ENCODE measurements at regions not wholly inside any gene's neighbourhood (a gene's known extent, or its start where the extent isn't known, plus 50 kb on each side); places are given as distances from the start of the nearest gene placed in this dataset.
"Not testable (repeated sequence)": the region's sequence is repeated elsewhere in the genome, so short reads cannot be mapped to it uniquely, and the experiment has no call there.

DNA sequence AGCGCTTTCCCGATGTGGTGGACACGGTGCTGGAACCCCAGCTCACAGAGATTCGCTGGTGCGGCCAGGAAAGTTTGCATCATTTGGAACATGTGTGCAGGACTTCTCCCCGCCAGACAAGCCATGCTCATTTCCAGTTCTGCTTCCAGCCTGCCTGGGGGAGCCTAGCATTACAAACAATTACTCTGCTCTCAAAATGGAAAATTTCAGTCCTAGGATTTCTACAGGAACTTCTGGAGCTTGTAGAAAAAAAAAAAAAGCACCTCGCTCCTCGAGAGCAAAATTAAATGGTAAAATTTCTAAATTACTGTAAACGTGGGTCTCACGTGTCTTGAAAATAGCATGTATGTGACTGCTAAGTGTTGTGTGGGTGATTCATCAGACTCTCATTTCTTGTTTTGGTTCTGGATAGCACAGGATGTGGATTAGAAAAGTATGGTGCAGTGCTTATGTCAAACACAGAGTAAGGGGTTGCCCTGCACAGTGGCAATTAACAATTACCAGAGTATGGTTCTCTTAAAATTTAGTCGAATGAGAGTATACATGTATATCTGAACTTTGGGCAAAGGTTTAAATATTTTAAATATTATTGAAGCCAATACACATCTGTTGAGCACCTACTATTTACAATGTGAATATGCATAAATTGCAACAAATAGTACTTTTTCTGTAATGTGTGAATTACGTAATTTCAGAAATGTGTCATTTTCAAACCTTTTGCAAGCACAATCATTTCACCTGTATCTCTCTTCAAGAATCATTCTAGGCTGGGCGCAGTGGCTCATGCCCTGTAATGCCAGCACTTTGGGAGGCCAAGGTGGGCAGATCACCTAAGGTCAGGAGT, 61.8 kb upstream of the PTGFRN start:
- no peak for DNase-seq
- no peak overlapping the region for H3K4me3 ChIP-seq (ENCODE audit: insufficient read depth, low read depth, low read length, poor library complexity, severe bottlenecking)
- no peaks in the 10 kb centered on the region for H3K9me3 ChIP-seq (ENCODE audit: control insufficient read depth, low read length)
- no peaks in the 10 kb centered on the region for H3K4me1 ChIP-seq (ENCODE audit: control insufficient read depth, insufficient read depth, low read length, poor library complexity, severe bottlenecking)
- no peaks in the 10 kb centered on the region for H3K27me3 ChIP-seq (replicated peaks; ENCODE audit: control insufficient read depth, insufficient read depth, low read length, poor library complexity, severe bottlenecking)
- H3K27ac ChIP-seq (ENCODE audit: insufficient read depth, low read length, poor library complexity, severe bottlenecking) = no peak overlapping the region
- no peaks in the 10 kb centered on the region for H3K36me3 ChIP-seq (ENCODE audit: control insufficient read depth, insufficient read depth, low read length)

DNA sequence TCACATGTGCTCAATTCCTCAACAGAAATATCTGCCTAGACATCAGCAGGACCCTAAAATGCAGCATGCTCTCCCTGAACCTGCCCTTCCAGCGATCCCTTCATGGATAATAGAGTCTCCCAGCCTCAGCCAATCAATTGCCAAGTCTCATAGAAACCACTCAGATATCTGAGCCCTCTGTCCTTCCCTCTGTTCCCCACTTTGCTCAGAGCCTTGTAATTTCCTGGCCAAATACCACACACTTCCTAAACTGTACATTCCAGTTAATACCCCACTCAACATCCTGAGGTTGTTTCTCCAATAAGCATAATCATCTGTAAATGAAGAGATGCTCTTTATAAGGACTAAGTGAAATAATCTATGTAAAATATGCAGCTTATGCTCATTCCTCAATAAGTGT, 59.3 kb upstream of the PTGFRN start:
- Histone ChIP-seq H3K27me3 (replicated peaks; ENCODE audit: control insufficient read depth, insufficient read depth, low read length, poor library complexity, severe bottlenecking) (no peaks in the 10 kb centered on the region), H3K4me1 (ENCODE audit: control insufficient read depth, insufficient read depth, low read length, poor library complexity, severe bottlenecking) (no peaks in the 10 kb centered on the region), H3K4me3 (ENCODE audit: insufficient read depth, low read depth, low read length, poor library complexity, severe bottlenecking) (no peak overlapping the region), H3K9me3 (ENCODE audit: control insufficient read depth, low read length) (no peaks in the 10 kb centered on the region), H3K36me3 (ENCODE audit: control insufficient read depth, insufficient read depth, low read length) (no peaks in the 10 kb centered on the region), H3K27ac (ENCODE audit: insufficient read depth, low read length, poor library complexity, severe bottlenecking) (no peak overlapping the region)
- DNase-seq = no peak

DNA sequence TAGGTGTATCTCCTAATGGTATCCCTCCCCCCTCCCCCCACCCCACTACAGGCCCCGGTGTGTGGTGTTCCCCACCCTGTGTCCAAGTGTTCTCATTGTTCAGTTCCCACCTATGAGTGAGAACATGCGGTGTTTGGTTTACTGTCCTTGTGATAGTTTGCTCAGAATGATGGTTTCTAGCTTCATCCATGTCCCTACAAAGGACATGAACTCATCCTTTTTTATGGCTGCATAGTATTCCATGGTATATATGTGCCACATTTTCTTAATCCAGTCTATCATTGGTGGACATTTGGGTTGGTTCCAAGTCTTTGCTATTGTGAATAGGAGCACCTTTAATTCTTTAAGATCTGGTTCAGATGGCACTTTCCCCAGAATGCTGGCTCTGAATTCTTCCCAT, 58.5 kb upstream of the PTGFRN start:
- not testable (repeated sequence) for H3K27me3 ChIP-seq (replicated peaks; ENCODE audit: control insufficient read depth, insufficient read depth, low read length, poor library complexity, severe bottlenecking); H3K4me1 ChIP-seq (ENCODE audit: control insufficient read depth, insufficient read depth, low read length, poor library complexity, severe bottlenecking); H3K9me3 ChIP-seq (ENCODE audit: control insufficient read depth, low read length); DNase-seq; H3K4me3 ChIP-seq (ENCODE audit: insufficient read depth, low read depth, low read length, poor library complexity, severe bottlenecking); H3K36me3 ChIP-seq (ENCODE audit: control insufficient read depth, insufficient read depth, low read length); H3K27ac ChIP-seq (ENCODE audit: insufficient read depth, low read length, poor library complexity, severe bottlenecking)

DNA sequence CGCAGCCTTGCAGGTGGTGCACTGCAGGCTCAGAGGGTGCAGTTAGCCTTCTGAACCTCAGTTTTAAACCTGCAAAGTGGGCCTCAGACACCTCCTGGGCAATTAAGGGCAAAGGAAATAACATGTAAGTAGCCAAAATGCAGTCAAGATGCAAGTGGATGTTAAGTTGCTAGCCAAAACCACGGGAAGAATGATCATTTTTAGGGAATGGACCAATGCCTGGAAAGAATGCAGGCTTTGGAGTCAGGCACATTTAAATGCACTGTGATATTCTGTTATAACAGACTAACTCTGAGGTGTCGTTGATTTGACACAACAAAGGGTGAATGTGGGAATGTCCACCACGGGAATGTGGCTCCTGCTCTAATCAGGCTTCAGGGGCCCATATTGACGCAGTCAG, 57.9 kb upstream of the PTGFRN start:
- H3K4me1 ChIP-seq (ENCODE audit: control insufficient read depth, insufficient read depth, low read length, poor library complexity, severe bottlenecking) = no peaks in the 10 kb centered on the region
- no peaks in the 10 kb centered on the region for H3K36me3 ChIP-seq (ENCODE audit: control insufficient read depth, insufficient read depth, low read length)
- H3K9me3 ChIP-seq (ENCODE audit: control insufficient read depth, low read length) = no peaks in the 10 kb centered on the region
- DNase-seq = no peak
- no peaks in the 10 kb centered on the region for H3K27me3 ChIP-seq (replicated peaks; ENCODE audit: control insufficient read depth, insufficient read depth, low read length, poor library complexity, severe bottlenecking)
- no peak overlapping the region for H3K27ac ChIP-seq (ENCODE audit: insufficient read depth, low read length, poor library complexity, severe bottlenecking)
- H3K4me3 ChIP-seq (ENCODE audit: insufficient read depth, low read depth, low read length, poor library complexity, severe bottlenecking) = no peak overlapping the region

DNA sequence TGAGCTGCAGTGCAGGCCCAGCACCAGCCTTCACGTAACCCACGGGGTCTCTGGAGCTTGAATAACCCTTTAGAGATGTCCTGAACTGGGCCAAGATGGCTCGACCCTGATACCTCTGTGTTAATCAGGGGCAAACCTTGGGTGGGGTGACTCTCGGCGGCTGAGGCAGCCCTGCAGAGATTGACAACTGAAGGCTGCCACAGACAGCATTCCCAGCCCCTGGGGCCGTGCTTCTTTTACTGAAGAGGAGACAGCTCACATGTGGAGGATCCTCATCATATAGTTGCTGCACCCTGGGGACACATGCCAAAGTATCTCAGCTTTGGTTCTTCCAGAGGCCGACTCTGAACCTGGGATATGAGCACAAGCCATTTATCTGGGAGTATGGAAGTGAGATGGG, 57.3 kb upstream of the PTGFRN start:
- H3K4me1 ChIP-seq (ENCODE audit: control insufficient read depth, insufficient read depth, low read length, poor library complexity, severe bottlenecking) = no peaks in the 10 kb centered on the region
- H3K27me3 ChIP-seq (replicated peaks; ENCODE audit: control insufficient read depth, insufficient read depth, low read length, poor library complexity, severe bottlenecking) = no peaks in the 10 kb centered on the region
- DNase-seq = no peak
- no peak overlapping the region for H3K4me3 ChIP-seq (ENCODE audit: insufficient read depth, low read depth, low read length, poor library complexity, severe bottlenecking)
- no peaks in the 10 kb centered on the region for H3K36me3 ChIP-seq (ENCODE audit: control insufficient read depth, insufficient read depth, low read length)
- no peaks in the 10 kb centered on the region for H3K9me3 ChIP-seq (ENCODE audit: control insufficient read depth, low read length)
- no peak overlapping the region for H3K27ac ChIP-seq (ENCODE audit: insufficient read depth, low read length, poor library complexity, severe bottlenecking)

DNA sequence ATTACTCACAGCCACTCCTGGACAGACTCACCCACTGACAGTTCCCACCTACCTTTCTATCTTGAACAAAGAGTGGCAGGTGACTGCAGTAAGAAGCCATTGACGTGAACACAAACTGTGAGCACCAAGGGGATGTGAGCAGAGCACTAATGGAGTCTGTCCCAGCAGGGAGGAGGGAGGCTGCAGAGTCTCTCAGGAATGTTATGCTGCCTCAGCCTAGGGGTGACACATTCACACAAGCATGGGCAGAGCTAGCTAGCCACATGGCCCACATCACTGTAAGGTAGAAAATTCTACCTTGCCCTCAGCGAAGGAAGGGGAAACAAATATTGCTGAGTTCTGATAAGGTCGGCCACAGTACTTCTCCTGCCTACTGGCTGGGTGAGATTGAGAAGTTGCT, 56.8 kb upstream of the PTGFRN start:
- H3K36me3 ChIP-seq (ENCODE audit: control insufficient read depth, insufficient read depth, low read length) = no peaks in the 10 kb centered on the region
- H3K4me3 ChIP-seq (ENCODE audit: insufficient read depth, low read depth, low read length, poor library complexity, severe bottlenecking) = no peak overlapping the region
- no peaks in the 10 kb centered on the region for H3K9me3 ChIP-seq (ENCODE audit: control insufficient read depth, low read length)
- DNase-seq = no peak
- H3K4me1 ChIP-seq (ENCODE audit: control insufficient read depth, insufficient read depth, low read length, poor library complexity, severe bottlenecking) = no peaks in the 10 kb centered on the region
- H3K27me3 ChIP-seq (replicated peaks; ENCODE audit: control insufficient read depth, insufficient read depth, low read length, poor library complexity, severe bottlenecking) = no peaks in the 10 kb centered on the region
- no peak overlapping the region for H3K27ac ChIP-seq (ENCODE audit: insufficient read depth, low read length, poor library complexity, severe bottlenecking)

DNA sequence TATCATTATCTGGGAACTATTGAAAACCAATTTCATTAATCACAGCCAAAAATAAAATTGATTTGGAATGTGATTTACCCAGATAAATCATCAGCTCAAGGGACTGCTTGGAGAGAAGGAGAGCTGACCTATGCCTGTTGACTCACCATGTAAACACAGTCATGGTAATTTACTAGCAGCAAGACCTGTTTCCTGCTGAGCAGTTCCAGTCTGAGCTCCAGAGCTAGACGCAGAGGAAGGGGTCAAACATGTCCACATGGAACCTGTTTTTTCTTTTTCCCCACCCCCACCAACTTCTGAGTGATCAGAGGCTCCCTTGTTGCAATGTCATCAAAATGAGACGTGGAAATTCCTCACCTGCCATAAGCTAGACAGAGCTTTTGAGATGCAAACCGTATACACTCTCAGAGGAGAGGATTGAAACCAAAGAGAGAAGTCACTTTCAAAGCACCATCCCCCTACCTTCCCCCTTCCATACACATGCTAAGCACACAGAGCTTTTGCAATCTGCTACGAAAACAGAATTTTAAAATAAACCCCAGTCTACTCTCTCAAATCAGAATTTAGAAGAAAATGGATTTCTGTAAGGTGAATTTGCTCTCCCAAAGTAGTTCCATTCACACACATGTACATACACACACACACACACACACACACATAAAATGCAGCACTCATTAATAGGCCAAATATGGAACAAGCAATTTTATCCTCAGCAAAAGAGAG, 55.9 kb upstream of the PTGFRN start:
- H3K27me3 ChIP-seq (replicated peaks; ENCODE audit: control insufficient read depth, insufficient read depth, low read length, poor library complexity, severe bottlenecking) = no peaks in the 10 kb centered on the region
- H3K9me3 ChIP-seq (ENCODE audit: control insufficient read depth, low read length) = no peaks in the 10 kb centered on the region

DNA sequence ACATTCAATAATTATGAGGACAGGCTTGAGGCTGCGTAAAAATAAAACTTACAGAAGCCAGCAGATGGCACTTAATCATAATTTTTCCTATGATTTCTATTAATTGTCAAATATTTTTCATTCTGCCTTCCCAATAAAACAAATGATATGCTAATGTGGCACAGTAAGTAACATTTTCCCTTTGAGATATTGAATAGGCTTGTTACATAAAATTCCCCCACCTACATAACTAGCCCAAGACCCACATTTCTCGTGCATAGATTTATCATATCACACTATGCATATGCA, 55.4 kb upstream of the PTGFRN start:
- H3K4me1 ChIP-seq (ENCODE audit: control insufficient read depth, insufficient read depth, low read length, poor library complexity, severe bottlenecking) = no peaks in the 10 kb centered on the region
- DNase-seq = no peak
- H3K9me3 ChIP-seq (ENCODE audit: control insufficient read depth, low read length) = no peaks in the 10 kb centered on the region
- no peak overlapping the region for H3K27ac ChIP-seq (ENCODE audit: insufficient read depth, low read length, poor library complexity, severe bottlenecking)
- H3K27me3 ChIP-seq (replicated peaks; ENCODE audit: control insufficient read depth, insufficient read depth, low read length, poor library complexity, severe bottlenecking) = no peaks in the 10 kb centered on the region
- no peak overlapping the region for H3K4me3 ChIP-seq (ENCODE audit: insufficient read depth, low read depth, low read length, poor library complexity, severe bottlenecking)
- H3K36me3 ChIP-seq (ENCODE audit: control insufficient read depth, insufficient read depth, low read length) = no peaks in the 10 kb centered on the region

More for the DNA sequence above, 55.9 kb upstream of the PTGFRN start:
- Histone ChIP-seq H3K36me3 (ENCODE audit: control insufficient read depth, insufficient read depth, low read length) (no peaks in the 10 kb centered on the region), H3K4me1 (ENCODE audit: control insufficient read depth, insufficient read depth, low read length, poor library complexity, severe bottlenecking) (no peaks in the 10 kb centered on the region), H3K4me3 (ENCODE audit: insufficient read depth, low read depth, low read length, poor library complexity, severe bottlenecking) (no peak overlapping the region), H3K27ac (ENCODE audit: insufficient read depth, low read length, poor library complexity, severe bottlenecking) (no peak overlapping the region)
- no peak for DNase-seq

DNA sequence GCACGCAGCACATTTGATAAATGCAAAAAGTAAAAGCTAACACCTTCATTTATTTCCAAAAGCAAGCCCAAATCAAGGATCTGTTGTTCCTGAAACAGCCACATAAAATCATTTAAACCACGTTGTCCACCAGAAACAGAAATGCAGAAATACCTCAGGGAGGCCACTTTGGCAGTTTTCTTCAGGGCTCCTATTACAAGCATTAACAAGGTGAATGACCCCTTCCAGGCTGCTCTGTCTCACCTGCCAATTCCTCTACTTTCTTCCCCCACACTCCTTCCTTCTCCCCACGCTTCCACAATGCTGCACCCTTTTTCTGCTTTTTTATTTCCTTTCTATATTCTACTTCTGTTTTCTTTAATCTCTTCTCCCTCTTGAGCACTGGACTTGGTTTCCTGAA, 55.0 kb upstream of the PTGFRN start:
- no peak overlapping the region for H3K4me3 ChIP-seq (ENCODE audit: insufficient read depth, low read depth, low read length, poor library complexity, severe bottlenecking)
- no peak for DNase-seq
- H3K36me3 ChIP-seq (ENCODE audit: control insufficient read depth, insufficient read depth, low read length) = no peaks in the 10 kb centered on the region
- no peak overlapping the region for H3K27ac ChIP-seq (ENCODE audit: insufficient read depth, low read length, poor library complexity, severe bottlenecking)
- no peaks in the 10 kb centered on the region for H3K4me1 ChIP-seq (ENCODE audit: control insufficient read depth, insufficient read depth, low read length, poor library complexity, severe bottlenecking)
- H3K27me3 ChIP-seq (replicated peaks; ENCODE audit: control insufficient read depth, insufficient read depth, low read length, poor library complexity, severe bottlenecking) = no peaks in the 10 kb centered on the region
- H3K9me3 ChIP-seq (ENCODE audit: control insufficient read depth, low read length) = no peaks in the 10 kb centered on the region

DNA sequence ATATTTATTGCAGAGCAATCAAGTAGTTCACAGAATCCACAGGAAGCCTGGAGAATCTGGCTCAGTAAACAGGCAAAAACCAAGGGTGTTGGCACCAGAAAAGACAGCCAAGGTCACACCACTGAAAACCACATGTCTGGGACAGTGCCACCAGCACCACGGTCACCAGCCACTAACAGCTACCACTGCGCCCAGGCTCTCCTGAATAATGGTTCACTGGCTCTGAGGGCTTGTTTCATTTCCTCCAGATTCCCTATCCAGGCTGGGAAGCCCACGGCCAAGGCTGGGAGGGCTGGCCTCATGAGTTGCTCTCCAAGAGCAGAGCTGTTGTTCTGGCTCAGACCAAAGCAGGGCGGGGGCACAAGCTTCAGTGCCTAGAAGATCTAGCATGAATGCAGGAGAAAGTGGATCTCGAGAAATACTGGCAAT, 54.5 kb upstream of the PTGFRN start:
- no peak overlapping the region for H3K27ac ChIP-seq (ENCODE audit: insufficient read depth, low read length, poor library complexity, severe bottlenecking)
- no peaks in the 10 kb centered on the region for H3K4me1 ChIP-seq (ENCODE audit: control insufficient read depth, insufficient read depth, low read length, poor library complexity, severe bottlenecking)
- DNase-seq = no peak
- H3K36me3 ChIP-seq (ENCODE audit: control insufficient read depth, insufficient read depth, low read length) = no peaks in the 10 kb centered on the region
- no peaks in the 10 kb centered on the region for H3K27me3 ChIP-seq (replicated peaks; ENCODE audit: control insufficient read depth, insufficient read depth, low read length, poor library complexity, severe bottlenecking)
- H3K9me3 ChIP-seq (ENCODE audit: control insufficient read depth, low read length) = no peaks in the 10 kb centered on the region
- no peak overlapping the region for H3K4me3 ChIP-seq (ENCODE audit: insufficient read depth, low read depth, low read length, poor library complexity, severe bottlenecking)
